HCT116 (cell line): ENCODE measurements at regions not wholly inside any gene's neighbourhood (a gene's known extent, or its start where the extent isn't known, plus 50 kb on each side); places are given as distances from the start of the nearest gene placed in this dataset.

Experiments used
- ATAC-seq: fragments of 200-7000 bp; cut with Tn5 transposase; 2 replicates; pipeline ENCODE4 v1.9.1; 2020; ENCODE audit warnings: mild to moderate bottlenecking, moderate library complexity
- BruUV-seq: library from RNA; stranded (reverse); fragments of 400-500 nt; replicated peaks from 2 replicates; lab custom pipeline; 2021; lab: Mats Ljungman, UMichigan
- CTCF ChIA-PET: fragments of 300-600 bp; sonication (Branson Sonifier 250); formaldehyde crosslinking; loops from one replicate; lab custom pipeline; 2021; ENCODE audit warnings: antibody characterized with exemption; lab: Charles Lee
- POLR2A ChIA-PET: fragments of 300-600, 350-600 bp; sonication (Branson Sonifier 250); formaldehyde crosslinking; loops from one replicate; lab custom pipeline; 2021; ENCODE audit warnings: antibody characterized with exemption; lab: Charles Lee
- RAD21 ChIA-PET, 2 experiments: fragments of 300-600 bp; sonication (Branson Sonifier 250); formaldehyde crosslinking; loops; one replicate each; lab custom pipeline; 2023; ENCODE audit warnings: low total read pairs in 2 of 2; ENCODE audit not compliant: uncharacterized antibody in 2 of 2, unreplicated experiment in 2 of 2, low non-redundant PET in 1 of 2; lab: Charles Lee
- DNase-seq: peaks from one replicate; pipeline ENCODE4 v3.0.0-alpha.2; 2010; ENCODE audit warnings: low read depth, low spot score
- H2AFZ ChIP-seq: fragments of 200-600 bp; shearing (Covaris generic), sonication (generic); 2 replicates; pipeline ENCODE4 v1.6.1; 2017; ENCODE audit warnings: low read depth, mixed run types, mixed read lengths, antibody characterized with exemption, low read length; ENCODE audit not compliant: poor library complexity, severe bottlenecking
- H3K27ac ChIP-seq: 2 replicates; pipeline ENCODE4 v1.5.1; 2012; ENCODE audit warnings: low read depth, low read length
- H3K27me3 ChIP-seq: fragments of 200-600 bp; sonication (generic); 2 replicates; pipeline ENCODE4 v1.6.1; 2016; ENCODE audit warnings: mixed run types, low read length, mixed read lengths; ENCODE audit not compliant: insufficient read depth
- H3K36me3 ChIP-seq, 2 experiments: fragments of 200-500 bp in 1 of 2; fragments of 200-600 bp in 1 of 2; sonication (Bioruptor generic) in 1 of 2; sonication (generic) in 1 of 2; 2 replicates each; pipeline versions ENCODE4 v1.5.1 to v1.6.1; 2014 to 2016; ENCODE audit warnings: low read length in 2 of 2, inconsistent platforms in 1 of 2, mixed read lengths in 1 of 2, mixed run types in 1 of 2; ENCODE audit not compliant: insufficient read depth in 2 of 2, control insufficient read depth in 1 of 2
- H3K4me1 ChIP-seq, 2 experiments: fragments of 200-600 bp in 1 of 2; sonication (generic) in 1 of 2; 2 replicates each; pipeline versions ENCODE4 v1.5.1 to v1.6.1; 2012 to 2017; ENCODE audit warnings: low read length in 2 of 2, inconsistent platforms in 1 of 2, mild to moderate bottlenecking in 1 of 2, mixed read lengths in 1 of 2, mixed run types in 1 of 2, moderate library complexity in 1 of 2; ENCODE audit not compliant: insufficient read depth in 2 of 2, control insufficient read depth in 1 of 2
- H3K4me2 ChIP-seq: fragments of 200-600 bp; sonication (generic); 2 replicates; pipeline ENCODE4 v1.6.1; 2017; ENCODE audit warnings: mixed run types, low read length, mixed read lengths
- H3K4me3 ChIP-seq, 2 experiments: fragments of 200-600 bp in 1 of 2; sonication (generic) in 1 of 2; replicated peaks in 1 of 2; 2 replicates each; pipeline ENCODE4 v1.5.1; 2011 to 2016; ENCODE audit warnings: low read length in 2 of 2, control low read depth in 1 of 2, low read depth in 1 of 2, mild to moderate bottlenecking in 1 of 2, mixed read lengths in 1 of 2, mixed run types in 1 of 2
- H3K79me2 ChIP-seq: fragments of 200-600 bp; sonication (generic); 2 replicates; pipeline ENCODE4 v1.6.1; 2017; ENCODE audit warnings: mild to moderate bottlenecking, mixed run types, low read length, moderate library complexity, mixed read lengths; ENCODE audit not compliant: insufficient read depth
- H3K9ac ChIP-seq: fragments of 200-600 bp; sonication (generic); 2 replicates; pipeline ENCODE4 v1.6.1; 2016; ENCODE audit warnings: low read length, mixed read lengths
- H3K9me2 ChIP-seq: fragments of 200-600 bp; sonication (generic), shearing (Covaris generic); 2 replicates; pipeline ENCODE4 v1.6.1; 2017; ENCODE audit warnings: mixed run types, mild to moderate bottlenecking, moderate library complexity; ENCODE audit not compliant: insufficient read depth
- H3K9me3 ChIP-seq, 2 experiments: fragments of 200-500 bp in 1 of 2; fragments of 200-600 bp in 1 of 2; sonication (Bioruptor generic) in 1 of 2; sonication (generic) in 1 of 2; 2 replicates each; pipeline ENCODE4 v1.6.1; 2014 to 2017; ENCODE audit warnings: low read length in 2 of 2, mixed read lengths in 2 of 2, inconsistent platforms in 1 of 2, low read depth in 1 of 2, mild to moderate bottlenecking in 1 of 2, mixed run types in 1 of 2, moderate library complexity in 1 of 2; ENCODE audit not compliant: control insufficient read depth in 1 of 2, insufficient read depth in 1 of 2
- H4K20me1 ChIP-seq: fragments of 200-600 bp; sonication (generic), shearing (Covaris generic); 2 replicates; pipeline ENCODE4 v1.6.1; 2017; ENCODE audit warnings: mixed run types, mild to moderate bottlenecking, moderate library complexity; ENCODE audit not compliant: insufficient read depth
- CBX3 ChIP-seq: IDR thresholded peaks from 2 replicates; pipeline ENCODE4 v1.6.1; 2012; ENCODE audit warnings: low read depth
- CEBPB ChIP-seq: IDR thresholded peaks from 2 replicates; pipeline ENCODE4 v1.6.1; 2012; ENCODE audit warnings: low read depth
- EGR1 ChIP-seq: IDR thresholded peaks from 2 replicates; pipeline ENCODE4 v1.6.1; 2012; ENCODE audit warnings: low read depth
- ELF1 ChIP-seq: IDR thresholded peaks from 2 replicates; pipeline ENCODE4 v1.6.1; 2012; ENCODE audit warnings: low read depth, borderline replicate concordance
- POLR2AphosphoS5 ChIP-seq: IDR thresholded peaks from 2 replicates; pipeline ENCODE4 v1.6.1; 2011; ENCODE audit warnings: mild to moderate bottlenecking, low read depth, low read length, moderate library complexity
- SRF ChIP-seq: IDR thresholded peaks from 2 replicates; pipeline ENCODE4 v1.6.1; 2012; ENCODE audit warnings: low read depth
- YY1 ChIP-seq: IDR thresholded peaks from 2 replicates; pipeline ENCODE4 v1.6.1; 2011; ENCODE audit warnings: low read length, low read depth, moderate library complexity, mild to moderate bottlenecking; ENCODE audit not compliant: insufficient replicate concordance; ENCODE audit errors: extremely low read depth
- ZBTB33 ChIP-seq: IDR thresholded peaks from 2 replicates; pipeline ENCODE4 v1.6.1; 2011; ENCODE audit warnings: mild to moderate bottlenecking, low read length, moderate library complexity; ENCODE audit not compliant: insufficient replicate concordance; ENCODE audit errors: extremely low read depth
- ZFX ChIP-seq: fragments of 450-650 bp; IDR thresholded peaks from 2 replicates; pipeline ENCODE4 v1.6.1; 2017
- ZNF274 ChIP-seq: fragments of 200-500 bp; sonication (Bioruptor generic); IDR thresholded peaks from 2 replicates; pipeline ENCODE4 v1.6.1; 2014; ENCODE audit warnings: mild to moderate bottlenecking, low read depth, low read length, inconsistent platforms
- intact Hi-C: fragments of 100-400 bp; cut with micrococcal nuclease; formaldehyde crosslinking; loops from 2 replicates; pipeline ENCODE4 v1.10.0; 2022
- TF ChIP-seq, protein P1 (sequence below): IDR thresholded peaks from 2 replicates; pipeline ENCODE4 v1.6.1; 2012

DNA sequence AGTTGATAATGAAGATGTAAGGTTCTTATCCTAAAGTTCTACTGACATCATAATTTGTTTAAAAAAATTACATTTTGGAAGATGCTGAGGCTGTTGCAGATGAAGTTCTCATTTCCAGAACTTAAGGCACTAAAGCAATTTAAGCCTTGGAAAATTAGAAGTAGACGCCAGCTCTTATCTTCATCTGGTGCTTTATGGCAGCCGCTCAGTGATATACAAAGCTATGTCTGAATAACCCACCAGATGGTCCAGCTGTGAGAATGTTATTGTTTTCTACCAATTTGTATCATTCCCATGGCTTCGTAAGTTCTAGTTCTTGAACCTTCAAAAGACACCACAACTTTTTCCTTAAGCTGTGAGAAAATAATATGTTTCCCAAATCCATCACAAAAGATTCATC, 212.1 kb upstream of the ARID2 start:
- H3K36me3 ChIP-seq: no peaks in the 10 kb centered on the region
- no peaks in the 10 kb centered on the region for H3K79me2 ChIP-seq
- intact Hi-C loops: no loop called here
- RAD21 ChIA-PET: no interaction called here
- no peak overlapping the region for H3K27ac ChIP-seq
- H3K9ac ChIP-seq: no peak overlapping the region
- H3K4me1 ChIP-seq: peaks cover 0 to 4% of the 10 kb centered on the region in 2 experiments; a peak in 1 of 4 replicates
- ATAC-seq: no peak
- H4K20me1 ChIP-seq: no peaks in the 10 kb centered on the region
- POLR2A ChIA-PET: no interaction called here
- H3K27me3 ChIP-seq: no peaks in the 10 kb centered on the region
- TF ChIP-seq EGR1: no peak
- TF ChIP-seq ZNF274: no peak
- no peak for TF ChIP-seq ZFX
- no peak for TF ChIP-seq YY1
- TF ChIP-seq ZBTB33: no peak
- TF ChIP-seq, protein P1, sequence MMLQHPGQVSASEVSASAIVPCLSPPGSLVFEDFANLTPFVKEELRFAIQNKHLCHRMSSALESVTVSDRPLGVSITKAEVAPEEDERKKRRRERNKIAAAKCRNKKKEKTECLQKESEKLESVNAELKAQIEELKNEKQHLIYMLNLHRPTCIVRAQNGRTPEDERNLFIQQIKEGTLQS: no peak
- no peak for TF ChIP-seq SRF
- no peak for TF ChIP-seq POLR2AphosphoS5
- TF ChIP-seq CBX3: no peak
- no peak for TF ChIP-seq CEBPB
- no peak for TF ChIP-seq ELF1
- TF ChIP-seq, all 23 proteins: peak for 0
- Histone ChIP-seq H3K4me2 (no peak overlapping the region), H3K9me3 (no peaks in the 10 kb centered on the region), H2AFZ (no peak overlapping the region), H3K9me2 (no peaks in the 10 kb centered on the region), H3K4me3 (no peak overlapping the region)
- BruUV-seq: no TSS peak
- CTCF ChIA-PET: interaction anchor here (0.6 kb wide), 1 partner anchor 366 kb away, joined by 3 read pairs; no protein-coding TSS in a partner anchor
- no peak for DNase-seq
